Kidney capillary endothelial cell (primary cell): ENCODE measurements at regions not wholly inside any gene's neighbourhood (a gene's known extent, or its start where the extent isn't known, plus 50 kb on each side); places are given as distances from the start of the nearest gene placed in this dataset.
"Not testable (repeated sequence)": the region's sequence is repeated elsewhere in the genome, so short reads cannot be mapped to it uniquely, and the experiment has no call there.

ENCODE experiments used
- DNase-seq: peaks from one replicate; pipeline ENCODE4 v3.0.0-alpha.2; 2018; ENCODE audit warnings: low spot score

DNA sequence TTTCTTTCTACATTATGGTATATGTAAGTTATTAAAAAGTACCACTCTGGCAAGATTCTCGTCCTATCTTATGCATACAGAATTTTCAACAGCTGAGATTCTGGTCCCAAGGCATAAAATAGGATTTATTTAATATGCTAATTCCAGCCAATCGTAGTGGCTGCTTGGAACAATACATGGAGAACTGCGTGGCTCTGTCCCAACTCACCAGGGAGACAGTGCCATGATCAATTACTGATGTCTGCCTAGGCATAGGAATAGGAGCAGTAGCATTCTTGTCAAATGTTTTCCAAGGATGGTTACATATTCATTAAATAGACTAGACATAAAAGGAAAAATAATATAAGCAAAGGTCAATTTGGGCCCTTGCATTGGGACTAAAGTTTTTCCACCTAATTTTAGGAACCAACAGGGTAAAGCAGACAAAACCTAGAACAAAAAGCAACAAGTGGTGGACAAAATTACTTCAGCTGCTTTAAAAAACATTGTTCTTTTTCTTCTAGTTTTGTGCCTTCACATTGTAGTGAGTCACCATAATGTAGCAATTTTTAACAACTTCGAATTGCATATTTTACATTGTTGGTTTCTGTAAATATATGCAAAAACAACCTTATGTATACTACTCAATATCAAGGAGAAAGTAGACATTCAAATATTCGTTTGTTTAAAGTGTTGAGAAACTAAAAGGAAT lies 232.8 kb upstream of the ATP5MC3 start:
- DNase-seq: no peak

DNA sequence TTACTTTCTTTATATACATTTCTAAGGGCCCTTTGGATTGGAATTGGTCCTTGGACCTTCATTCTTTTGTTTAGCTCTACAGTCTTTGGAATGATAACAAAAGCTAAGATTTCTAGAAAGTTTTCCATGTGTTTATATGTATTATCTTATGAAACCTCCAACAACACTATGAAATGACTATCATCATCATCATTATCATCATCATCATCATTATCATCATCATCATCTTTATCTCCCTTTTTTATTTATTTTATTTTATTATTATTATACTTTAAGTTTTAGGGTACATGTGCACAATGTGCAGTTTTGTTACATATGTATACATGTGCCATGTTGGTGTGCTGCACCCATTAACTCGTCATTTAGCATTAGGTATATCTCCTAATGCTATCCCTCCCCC lies 229.4 kb upstream of the ATP5MC3 start:
- DNase-seq: not testable (repeated sequence)

- DNase-seq: no peak
Observed at GRCh38 chr2:175404839-175405238, 223.3 kb upstream of the ATP5MC3 start.

- DNase-seq: no peak
Observed at GRCh38 chr2:175403599-175404221, 222.2 kb upstream of the ATP5MC3 start.

- no peak for DNase-seq
Observed at GRCh38 chr2:175402571-175402970, 221.1 kb upstream of the ATP5MC3 start.

- DNase-seq: no peak
Observed at GRCh38 chr2:175401956-175402469, 220.5 kb upstream of the ATP5MC3 start.

DNA sequence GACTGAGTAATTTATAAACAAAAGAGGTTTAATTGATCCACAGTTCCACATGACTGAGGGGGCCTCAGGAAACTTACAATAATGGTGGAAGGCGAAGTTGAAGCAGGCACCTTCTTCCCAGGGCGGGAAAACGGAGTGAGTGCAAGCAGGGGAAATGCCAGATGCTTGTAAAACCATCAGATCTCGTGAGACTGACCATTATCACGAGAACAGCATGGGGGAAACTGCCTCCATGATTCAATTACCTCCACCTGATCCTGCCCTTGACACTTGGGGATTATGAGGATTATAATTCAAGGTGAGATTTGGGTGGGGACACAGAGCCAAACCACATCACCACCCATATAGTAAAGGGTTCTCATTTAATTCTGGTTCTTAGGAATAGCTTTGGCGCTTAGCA lies 219.5 kb upstream of the ATP5MC3 start:
- DNase-seq: no peak

- DNase-seq: no peak
Observed at GRCh38 chr2:175399326-175399725, 217.8 kb upstream of the ATP5MC3 start.

GRCh38 chr2:175398848-175399247 lies 217.3 kb upstream of the ATP5MC3 start:
- DNase-seq: no peak

- no peak for DNase-seq
Observed at GRCh38 chr2:175396696-175397095, 215.2 kb upstream of the ATP5MC3 start.

GRCh38 chr2:175393851-175394250 lies 212.3 kb upstream of the ATP5MC3 start:
- DNase-seq: no peak

DNA sequence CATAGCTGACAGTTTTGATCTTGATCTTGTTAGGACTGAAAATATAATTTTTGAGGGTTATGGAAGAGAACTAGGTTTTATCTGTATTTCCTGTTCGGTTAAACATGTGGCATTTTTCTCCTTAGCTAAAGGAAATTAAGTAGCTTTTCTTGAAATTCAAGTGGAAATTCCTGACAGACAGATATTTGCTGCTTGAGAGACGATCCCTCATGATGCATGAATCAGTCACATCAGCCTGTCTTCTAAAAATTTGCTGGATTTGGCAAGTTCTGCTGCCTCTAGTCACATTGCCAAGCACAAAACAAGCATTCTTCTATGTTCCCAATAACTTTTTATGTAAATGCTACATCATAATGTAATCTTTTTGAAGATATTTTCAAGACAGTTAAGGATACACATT lies 201.8 kb upstream of the ATP5MC3 start:
- no peak for DNase-seq

DNA sequence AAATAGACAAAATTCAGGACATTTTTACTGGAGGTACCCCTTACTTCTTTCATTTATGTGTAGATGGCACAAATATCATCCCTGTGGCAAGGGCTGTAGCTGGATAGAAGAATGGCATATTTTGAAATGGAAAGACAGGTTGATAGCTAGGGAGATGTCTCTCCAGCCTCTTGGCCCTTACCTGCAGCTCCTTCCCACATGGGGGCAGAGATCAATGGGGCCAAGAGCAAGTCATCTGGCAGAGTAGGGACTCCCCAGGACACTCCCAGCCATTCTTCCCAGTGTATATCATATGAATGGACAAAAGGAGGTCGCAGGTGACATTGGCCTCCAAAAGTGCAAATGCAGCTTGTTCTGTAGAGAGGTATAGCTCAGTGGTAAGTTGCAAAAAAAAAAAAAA lies 192.2 kb upstream of the ATP5MC3 start:
- DNase-seq: no peak

DNA sequence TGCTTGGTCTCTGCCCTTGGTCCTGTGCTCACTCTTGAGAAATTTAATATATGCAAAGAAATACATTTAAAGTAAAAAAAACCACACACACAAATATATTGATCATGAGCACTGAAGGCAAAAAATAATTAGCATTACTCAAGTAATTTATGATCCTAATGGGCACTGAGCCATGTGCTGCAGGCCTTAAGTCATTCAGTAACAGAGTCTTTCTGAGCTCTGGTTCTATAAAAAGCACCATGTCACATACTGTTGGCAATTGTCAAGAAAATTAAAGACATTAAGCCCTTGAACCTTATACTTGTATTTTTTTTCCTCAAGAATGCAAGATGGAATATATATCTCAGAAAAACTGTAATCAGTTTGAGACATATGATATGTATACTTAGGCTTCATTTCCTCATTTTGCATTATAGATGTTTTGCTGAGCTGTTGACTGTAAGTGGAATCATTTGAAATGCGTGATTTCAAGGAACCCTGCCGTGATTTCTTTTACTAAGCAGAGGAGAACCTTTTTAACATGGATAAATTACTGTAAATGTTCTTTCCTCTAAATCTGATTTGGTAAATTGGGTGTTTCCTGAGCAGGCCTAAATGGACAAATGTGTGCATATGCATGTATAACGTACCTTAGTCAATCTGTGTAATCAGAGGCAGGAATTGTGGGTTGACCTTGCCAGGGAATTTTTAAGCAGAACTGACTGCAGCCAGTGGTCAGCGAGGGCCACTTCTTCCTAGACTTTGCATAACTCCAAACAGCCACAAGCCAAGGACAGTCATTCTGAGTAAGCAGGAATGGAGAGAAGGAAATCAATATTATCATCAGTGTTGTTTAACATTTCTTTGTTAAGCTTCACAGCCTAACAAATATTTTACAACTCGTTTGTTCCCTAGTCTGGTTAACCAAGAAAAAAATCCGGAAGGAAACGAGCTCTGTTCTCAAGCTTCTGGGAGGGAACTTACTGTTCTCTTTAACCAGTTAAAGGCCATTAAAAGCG lies 191.5 kb upstream of the ATP5MC3 start:
- no peak for DNase-seq

DNA sequence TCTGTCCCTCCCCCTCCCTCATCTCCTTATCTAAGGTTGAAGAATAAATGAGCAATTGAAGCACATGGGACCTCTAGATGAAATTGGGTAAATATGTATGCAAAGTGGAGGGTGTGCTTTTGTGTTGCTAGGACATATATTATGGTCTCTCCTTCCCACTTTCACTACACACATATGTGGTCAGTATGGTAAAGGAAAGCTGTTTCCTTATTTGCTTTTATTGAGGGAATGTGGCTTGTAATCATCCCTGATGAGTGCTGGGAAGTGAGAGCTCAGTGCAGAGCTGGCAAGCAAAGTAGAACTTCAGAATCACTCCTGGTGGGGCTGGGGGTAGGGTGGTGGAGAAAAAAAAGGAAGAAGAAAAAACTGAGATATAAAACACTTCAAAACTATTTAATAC lies 189.9 kb upstream of the ATP5MC3 start:
- no peak for DNase-seq

DNA sequence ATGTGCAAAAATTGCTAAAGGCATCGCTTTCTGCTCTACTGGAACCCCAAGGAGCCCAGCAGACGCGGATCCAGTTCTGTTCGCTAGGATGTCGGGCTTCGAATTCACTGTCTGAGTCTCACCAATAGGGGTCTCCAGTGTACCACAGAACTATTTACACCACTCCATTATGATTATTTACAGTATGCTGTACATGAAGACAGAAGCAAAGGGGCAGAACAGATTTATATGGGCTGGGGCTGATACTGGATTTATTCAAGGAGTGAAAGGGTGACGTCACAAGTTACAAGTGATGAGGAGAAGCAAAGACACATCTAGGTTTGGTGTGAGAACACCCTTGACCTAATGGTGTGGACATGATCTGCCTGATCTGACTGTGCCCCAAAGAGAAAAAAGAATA lies 185.3 kb upstream of the ATP5MC3 start:
- peak; percentile 48 for DNase-seq

DNA sequence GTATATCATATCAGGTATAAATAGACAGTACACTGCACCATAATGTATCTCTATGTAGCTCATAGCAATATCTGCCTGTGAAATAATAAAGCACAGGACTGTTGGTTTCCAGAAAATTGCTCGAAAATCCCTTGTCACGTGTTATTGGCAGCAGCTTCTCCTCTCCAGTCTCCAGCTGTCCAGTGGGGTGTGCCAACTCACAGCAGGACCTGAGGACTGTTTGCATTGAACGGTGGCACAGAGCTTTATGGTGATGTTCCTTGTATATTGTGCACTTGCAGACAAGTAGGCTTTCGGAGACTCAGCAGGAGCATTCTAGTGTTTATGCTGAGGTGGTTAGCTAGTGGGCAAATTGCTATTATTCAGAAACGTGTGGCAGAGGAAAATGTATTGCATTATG lies 182.2 kb upstream of the ATP5MC3 start:
- DNase-seq: no peak

GRCh38 chr2:175362331-175362730 lies 180.8 kb upstream of the ATP5MC3 start:
- no peak for DNase-seq

DNA sequence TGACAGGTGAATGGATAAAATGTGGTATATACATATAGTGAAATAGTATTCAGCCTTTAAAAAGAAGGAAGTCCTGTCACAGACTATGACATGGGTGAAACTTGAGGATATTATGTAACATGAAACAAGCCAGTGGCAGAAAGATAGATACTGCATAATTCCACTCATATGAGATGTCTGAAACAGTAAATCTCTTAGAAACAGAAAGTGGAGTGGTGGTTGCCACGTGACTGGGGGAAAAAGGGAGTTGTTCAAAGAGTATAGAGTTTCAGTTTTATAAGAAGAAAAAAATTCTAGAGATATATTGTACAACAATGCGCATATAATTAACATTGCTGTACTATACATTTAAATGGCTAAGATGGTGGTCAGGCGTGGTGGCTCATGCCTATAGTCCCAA lies 178.2 kb upstream of the ATP5MC3 start:
- no peak for DNase-seq

DNA sequence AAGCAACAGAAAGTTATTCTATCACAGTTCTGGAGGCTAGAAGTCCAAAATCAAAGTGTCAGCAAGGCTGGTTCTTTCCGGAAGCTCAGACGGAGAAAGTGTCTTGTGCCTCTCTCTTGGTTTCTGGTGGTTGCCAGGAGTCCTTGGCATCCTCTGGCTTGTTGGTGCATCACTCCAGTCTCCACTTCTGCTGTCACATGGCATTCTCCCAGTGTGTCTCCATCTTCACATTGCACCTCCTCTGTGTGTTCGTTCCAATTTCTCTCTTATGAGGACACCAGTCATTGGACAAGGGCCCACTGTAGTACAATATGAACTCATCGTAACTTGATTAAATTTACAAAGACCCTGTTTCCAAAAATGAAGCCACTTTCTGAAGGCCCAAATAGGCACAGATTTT lies 175.4 kb upstream of the ATP5MC3 start:
- no peak for DNase-seq

- no peak for DNase-seq
Observed at GRCh38 chr2:175355246-175355645, 173.7 kb upstream of the ATP5MC3 start.

- DNase-seq: no peak
Observed at GRCh38 chr2:175353275-175353674, 171.8 kb upstream of the ATP5MC3 start.

DNA sequence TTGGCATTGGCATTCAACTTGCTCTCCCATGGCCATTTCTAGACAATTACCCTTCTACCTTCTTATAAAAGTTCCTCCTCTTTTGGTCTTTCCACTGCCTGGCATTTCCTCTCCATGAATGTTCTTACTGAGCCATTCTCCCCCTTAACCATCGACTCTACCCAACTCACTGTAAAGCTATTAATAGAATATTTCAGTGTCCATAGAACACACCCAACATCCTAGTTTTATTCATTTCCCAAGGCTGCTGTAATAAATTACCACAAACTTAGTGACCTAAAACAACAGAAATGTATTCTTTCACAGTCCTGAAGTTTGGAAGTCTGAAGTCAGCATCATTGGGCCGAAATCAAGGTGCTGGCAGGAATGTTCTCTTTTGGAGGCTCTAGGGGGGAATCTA lies 170.0 kb upstream of the ATP5MC3 start:
- DNase-seq: no peak
